ENCODE measurements at regions not wholly inside any gene's neighbourhood (a gene's known extent, or its start where the extent isn't known, plus 50 kb on each side); places are given as distances from the start of the nearest gene placed in this dataset.
"Not testable (repeated sequence)": the region's sequence is repeated elsewhere in the genome, so short reads cannot be mapped to it uniquely, and the experiment has no call there.

GRCh38 chr10:33963729-33964128, 629.3 kb upstream of the NRP1 start:
- DNase-seq (ENCODE audit: low read depth, low spot score) = no peak

- DNase-seq (ENCODE audit: low read depth, low spot score) = not testable (repeated sequence)
These were observed 621.9 kb upstream of the NRP1 start for GRCh38 chr10:33956322-33956721.

- DNase-seq (ENCODE audit: low read depth, low spot score) = no peak
These were observed 621.2 kb upstream of the NRP1 start for GRCh38 chr10:33955676-33956075.

DNA sequence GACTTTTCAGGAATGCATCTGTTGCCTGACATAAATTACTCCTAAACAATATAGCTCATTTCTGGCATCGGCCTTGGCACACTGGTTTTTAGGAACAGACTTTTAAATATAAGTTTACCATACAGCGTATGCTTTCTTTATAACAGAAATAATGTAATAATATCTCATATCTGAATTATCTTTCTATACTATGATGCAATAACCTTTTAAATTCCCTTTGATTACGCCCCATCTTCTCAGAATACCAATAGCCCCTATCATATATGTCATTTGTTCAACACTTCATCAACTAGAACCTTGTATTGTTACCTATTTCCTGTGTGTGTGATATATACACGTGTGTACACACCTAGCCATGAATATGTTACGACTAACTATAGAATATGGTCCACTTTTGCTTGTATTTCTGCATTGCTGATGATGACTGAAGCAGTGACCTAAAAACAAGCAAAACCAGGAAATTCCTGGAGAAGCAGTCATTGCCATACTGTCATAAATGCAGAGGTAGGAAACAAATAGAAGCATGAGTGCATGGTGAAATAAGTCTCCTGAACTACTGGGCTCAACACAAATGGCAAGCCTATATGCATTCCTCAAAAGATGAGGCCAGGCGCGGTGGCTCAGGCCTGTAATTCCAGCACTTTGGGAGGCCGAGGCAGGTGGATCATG, 618.4 kb upstream of the NRP1 start:
- no peak for DNase-seq (ENCODE audit: low read depth, low spot score)

- DNase-seq (ENCODE audit: low read depth, low spot score) = no peak
These were observed 615.7 kb upstream of the NRP1 start for GRCh38 chr10:33950206-33950605.

- DNase-seq (ENCODE audit: low read depth, low spot score) = no peak
These were observed 613.1 kb upstream of the NRP1 start for GRCh38 chr10:33947544-33947943.

DNA sequence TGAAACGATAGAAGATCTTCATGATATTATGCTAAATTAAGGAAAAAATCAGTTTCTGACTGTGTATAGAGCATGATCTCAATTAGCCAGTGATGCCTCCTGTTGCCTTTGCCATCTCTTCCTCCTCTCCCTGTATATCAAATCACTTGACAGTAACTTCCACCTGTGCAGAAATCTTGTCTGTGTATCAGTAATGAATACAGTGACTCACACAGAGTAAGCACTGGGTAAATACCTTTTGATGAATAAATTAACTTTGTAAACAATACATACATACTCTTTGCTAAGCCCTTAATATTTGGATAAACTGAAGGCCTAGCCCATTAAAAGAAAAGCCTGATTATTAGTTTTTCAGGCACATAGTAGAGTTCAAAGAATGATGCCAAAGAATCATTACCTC, 610.6 kb upstream of the NRP1 start:
- DNase-seq (ENCODE audit: low read depth, low spot score) = no peak

GRCh38 chr10:33942508-33942907, 608.0 kb upstream of the NRP1 start:
- DNase-seq (ENCODE audit: low read depth, low spot score) = no peak

DNA sequence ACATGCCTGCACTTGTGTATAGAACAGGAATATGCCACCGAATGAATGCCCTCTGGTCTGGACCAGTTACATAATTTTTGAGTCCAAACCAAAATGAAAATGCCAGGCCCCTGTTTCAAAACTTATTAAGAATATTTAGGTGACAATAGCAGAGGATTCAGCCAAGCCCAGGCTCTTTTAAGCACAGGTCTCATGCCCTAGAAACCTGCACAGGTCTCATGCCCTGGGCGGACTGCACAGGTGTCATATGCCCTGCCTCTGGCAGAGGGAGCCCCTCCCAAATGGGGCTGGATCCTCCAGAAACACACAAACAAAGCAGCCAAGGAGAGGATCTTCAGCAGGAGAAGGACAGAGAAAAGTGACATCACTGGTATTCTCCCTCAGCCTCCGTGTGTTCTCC, 605.4 kb upstream of the NRP1 start:
- no peak for DNase-seq (ENCODE audit: low read depth, low spot score)

- DNase-seq (ENCODE audit: low read depth, low spot score) = no peak
These were observed 604.9 kb upstream of the NRP1 start for GRCh38 chr10:33939410-33939809.

- no peak for DNase-seq (ENCODE audit: low read depth, low spot score)
These were observed 603.5 kb upstream of the NRP1 start for GRCh38 chr10:33938001-33938400.

GRCh38 chr10:33937036-33937730, 602.7 kb upstream of the NRP1 start:
- no peak for DNase-seq (ENCODE audit: low read depth, low spot score)

DNA sequence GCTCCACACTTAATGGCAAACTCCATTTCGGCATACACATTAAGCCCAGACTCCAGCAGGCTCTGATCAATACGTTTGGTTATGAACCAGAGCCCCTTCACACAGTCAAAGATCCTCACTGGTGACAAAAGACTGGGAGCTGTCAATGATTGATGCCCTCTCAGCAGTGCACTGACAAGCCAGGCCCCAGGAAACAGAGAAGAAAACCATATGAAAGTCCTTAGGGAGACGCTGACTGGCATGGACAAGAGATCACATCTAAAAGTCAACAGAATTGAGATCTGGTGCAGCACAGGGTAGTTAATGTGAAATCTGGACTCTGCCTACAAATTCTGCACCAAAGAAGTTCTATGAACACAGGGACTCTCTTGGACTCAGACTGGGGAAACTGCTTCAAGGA, 600.9 kb upstream of the NRP1 start:
- no peak for DNase-seq (ENCODE audit: low read depth, low spot score)

- no peak for DNase-seq (ENCODE audit: low read depth, low spot score)
These were observed 595.6 kb upstream of the NRP1 start for GRCh38 chr10:33930079-33930478.

DNA sequence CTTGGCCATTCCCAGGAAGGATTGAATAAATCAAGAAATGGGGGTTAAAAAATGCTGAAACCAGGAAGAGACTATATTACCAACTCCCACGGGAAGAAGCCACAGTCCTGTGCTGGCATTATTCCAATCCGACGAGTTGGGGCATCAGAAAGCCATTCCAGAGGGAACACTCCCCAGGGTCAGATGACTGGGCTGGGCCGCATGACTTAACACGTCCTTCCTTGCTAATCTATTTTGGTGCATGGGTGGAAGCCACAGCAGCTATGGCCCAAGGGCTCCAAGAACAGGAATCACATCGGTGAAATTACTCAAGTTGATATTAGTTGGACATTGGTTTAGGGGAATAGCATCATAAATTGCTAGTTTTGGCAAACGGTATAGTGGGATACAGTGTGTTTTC, 592.9 kb upstream of the NRP1 start:
- no peak for DNase-seq (ENCODE audit: low read depth, low spot score)

DNA sequence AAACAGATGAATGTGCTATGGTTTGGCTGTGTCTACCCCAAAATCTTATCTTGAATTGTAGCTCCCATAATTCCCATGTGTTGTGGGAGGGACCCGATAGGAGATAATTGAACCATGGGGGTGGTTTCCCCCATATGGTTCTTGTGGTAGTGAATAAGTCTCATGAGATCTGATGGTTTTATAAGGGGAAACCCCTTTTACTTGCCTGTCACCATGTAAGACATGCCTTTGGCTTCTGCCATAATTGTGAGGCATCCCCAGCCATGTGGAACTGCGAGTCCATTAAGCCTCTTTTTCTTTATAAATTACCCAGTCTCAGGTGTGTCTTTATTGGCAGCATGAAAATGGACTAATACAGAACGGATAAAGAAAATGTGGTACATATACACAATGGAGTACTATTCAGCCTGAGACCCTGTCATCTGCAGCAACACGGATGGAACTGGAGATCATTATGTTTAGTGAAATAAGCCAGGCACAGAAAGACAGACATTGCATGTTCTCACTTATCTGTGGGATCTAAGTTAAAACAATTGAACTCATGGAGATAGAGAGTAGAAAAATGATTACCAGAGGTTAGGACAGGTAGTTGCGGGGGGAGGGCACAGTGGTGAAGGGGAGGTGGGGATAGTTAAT, 587.6 kb upstream of the NRP1 start:
- DNase-seq (ENCODE audit: low read depth, low spot score) = no peak

DNA sequence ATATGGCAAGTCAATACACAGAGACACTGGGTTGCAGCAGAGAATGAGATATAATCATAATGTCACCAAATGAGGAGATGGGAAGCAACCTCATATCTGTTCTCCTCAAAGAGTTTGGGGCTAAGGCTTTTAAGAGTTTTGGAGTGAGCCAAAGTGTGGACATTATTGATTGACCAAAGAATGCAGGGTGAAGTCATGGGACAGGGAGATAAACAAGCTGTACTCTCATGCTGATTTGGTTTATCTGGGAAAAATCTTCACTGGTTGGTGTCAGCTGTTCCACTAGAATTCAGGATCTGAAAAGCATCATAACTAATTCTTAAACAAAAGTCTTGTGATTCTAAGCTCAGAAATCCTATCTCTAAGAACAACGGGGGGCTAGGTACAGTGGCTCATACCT, 585.9 kb upstream of the NRP1 start:
- DNase-seq (ENCODE audit: low read depth, low spot score) = no peak

- DNase-seq (ENCODE audit: low read depth, low spot score) = no peak
These were observed 584.8 kb upstream of the NRP1 start for GRCh38 chr10:33919244-33919643.

GRCh38 chr10:33917069-33917780, 582.8 kb upstream of the NRP1 start:
- DNase-seq (ENCODE audit: low read depth, low spot score) = no peak

GRCh38 chr10:33914746-33915145, 580.3 kb upstream of the NRP1 start:
- DNase-seq (ENCODE audit: low read depth, low spot score) = no peak

DNA sequence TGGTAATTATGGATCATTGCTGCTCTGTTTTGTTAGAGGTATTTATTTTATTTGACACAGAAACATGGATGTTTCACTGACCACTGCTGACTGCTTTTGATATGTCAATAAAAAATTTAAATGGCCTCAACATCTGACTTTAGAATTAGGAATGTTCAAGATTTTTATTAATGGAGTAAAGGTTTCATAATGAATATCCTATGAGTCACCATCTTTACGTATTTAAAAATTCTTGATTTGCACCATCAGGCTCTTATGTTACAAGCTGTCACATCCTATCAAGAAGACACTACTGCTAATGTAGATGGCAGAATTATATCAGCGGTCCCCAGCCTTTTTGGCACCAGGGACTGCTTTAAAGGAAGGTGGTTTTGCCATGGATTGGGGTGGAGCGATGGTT, 578.7 kb upstream of the NRP1 start:
- DNase-seq (ENCODE audit: low read depth, low spot score) = no peak

- DNase-seq (ENCODE audit: low read depth, low spot score) = not testable (repeated sequence)
These were observed 575.0 kb upstream of the NRP1 start for GRCh38 chr10:33909476-33909875.

All from brain pericyte (primary cell).